H1 (cell line): ENCODE measurements at regions not wholly inside any gene's neighbourhood (a gene's known extent, or its start where the extent isn't known, plus 50 kb on each side); places are given as distances from the start of the nearest gene placed in this dataset.

ENCODE experiments used
- CTCF ChIA-PET: fragments of 300-600 bp; sonication (Branson Sonifier 250); formaldehyde crosslinking; loops from one replicate; lab custom pipeline; 2021; ENCODE audit not compliant: partially characterized antibody; lab: Charles Lee
- POLR2A ChIA-PET: fragments of 300-600 bp; sonication (Branson Sonifier 250); formaldehyde crosslinking; loops from one replicate; lab custom pipeline; 2021; ENCODE audit warnings: inconsistent platforms; ENCODE audit not compliant: partially characterized antibody; lab: Charles Lee
- DNase-seq, 2 experiments: peaks; one replicate each; pipeline versions ENCODE4 v3.0.0 to v3.0.0-alpha.2; 2010 to 2022; ENCODE audit warnings: low spot score in 2 of 2, low read depth in 1 of 2, mixed read lengths in 1 of 2
- FAIRE-seq: peaks from 2 replicates; lab custom pipeline; 2011; peaks lifted over from hg19 to GRCh38; lab: Jason Lieb, UNC
- H2AFZ ChIP-seq: 2 replicates; pipeline ENCODE4 v1.8.1; 2012; ENCODE audit warnings: low read length, inconsistent platforms
- H2AK5ac ChIP-seq: 2 replicates; pipeline ENCODE4 v1.6.1; 2013; ENCODE audit warnings: low read depth, low read length
- H2BK120ac ChIP-seq: replicated peaks from 2 replicates; pipeline ENCODE3; 2013; ENCODE audit warnings: low read depth, low read length, inconsistent platforms
- H2BK12ac ChIP-seq: 2 replicates; pipeline ENCODE4 v1.6.1; 2013; ENCODE audit warnings: low read depth, low read length
- H2BK15ac ChIP-seq: 2 replicates; pipeline ENCODE4 v1.6.1; 2013; ENCODE audit warnings: low read length
- H2BK20ac ChIP-seq: 2 replicates; pipeline ENCODE4 v1.6.1; 2013; ENCODE audit warnings: low read length
- H2BK5ac ChIP-seq: 2 replicates; pipeline ENCODE4 v1.6.1; 2013; ENCODE audit warnings: low read depth, low read length
- H3K14ac ChIP-seq: 2 replicates; pipeline ENCODE4 v1.6.1; 2013; ENCODE audit warnings: inconsistent platforms; ENCODE audit not compliant: insufficient read length
- H3K18ac ChIP-seq: 2 replicates; pipeline ENCODE4 v1.6.1; 2013; ENCODE audit warnings: low read length; ENCODE audit errors: extremely low read depth
- H3K23ac ChIP-seq: 2 replicates; pipeline ENCODE4 v1.6.1; 2013; ENCODE audit warnings: inconsistent platforms; ENCODE audit not compliant: insufficient read length
- H3K23me2 ChIP-seq: 2 replicates; pipeline ENCODE4 v1.6.1; 2013; ENCODE audit warnings: low read depth, low read length
- H3K27ac ChIP-seq: 2 replicates; pipeline ENCODE4 v1.6.1; 2011; ENCODE audit warnings: low read depth, low read length, inconsistent platforms
- H3K27me3 ChIP-seq, 4 experiments: replicated peaks in 1 of 4; 1 replicate in 1 of 4; 2 replicates in 3 of 4; pipeline versions ENCODE4 v1.6.1 to v1.8.1; 2011 to 2013; ENCODE audit warnings: low read length in 3 of 4, mild to moderate bottlenecking in 3 of 4, inconsistent platforms in 2 of 4, mixed read lengths in 2 of 4, moderate library complexity in 1 of 4; ENCODE audit not compliant: control insufficient read depth in 3 of 4, insufficient read depth in 3 of 4; ENCODE audit errors: extremely low read depth in 1 of 4
- H3K36me3 ChIP-seq, 4 experiments: 2 replicates each; pipeline versions ENCODE4 v1.6.1 to v1.8.1; 2011 to 2013; ENCODE audit warnings: mild to moderate bottlenecking in 4 of 4, low read length in 3 of 4, moderate library complexity in 2 of 4, control low read depth in 1 of 4, inconsistent platforms in 1 of 4; ENCODE audit not compliant: insufficient read depth in 4 of 4, control insufficient read depth in 2 of 4
- H3K4ac ChIP-seq: replicated peaks from 2 replicates; pipeline ENCODE3; 2013; ENCODE audit warnings: low read length, low read depth, mixed read lengths, inconsistent platforms; ENCODE audit not compliant: insufficient read length
- H3K4me1 ChIP-seq, 4 experiments: replicated peaks in 1 of 4; 1 replicate in 1 of 4; 2 replicates in 3 of 4; pipeline versions ENCODE4 v1.6.1 to v1.8.1; 2011 to 2013; ENCODE audit warnings: low read length in 3 of 4, inconsistent platforms in 2 of 4, mixed read lengths in 1 of 4; ENCODE audit not compliant: insufficient read depth in 4 of 4, control insufficient read depth in 3 of 4
- H3K4me2 ChIP-seq, 2 experiments: 2 replicates each; pipeline versions ENCODE4 v1.6.1 to v1.8.1; 2011 to 2013; ENCODE audit warnings: low read depth in 2 of 2, low read length in 2 of 2, control low read depth in 1 of 2, inconsistent platforms in 1 of 2, mild to moderate bottlenecking in 1 of 2; ENCODE audit not compliant: insufficient read depth in 1 of 2
- H3K4me3 ChIP-seq, 4 experiments: fragments of 200-600, 300-600 bp in 1 of 4; sonication (generic), shearing (Covaris generic), sonication (Bioruptor Twin) in 1 of 4; 2 replicates each; pipeline versions ENCODE4 v1.5.1 to v1.8.1; 2011 to 2016; ENCODE audit warnings: low read length in 4 of 4, low read depth in 3 of 4, control low read depth in 2 of 4, inconsistent platforms in 2 of 4, mild to moderate bottlenecking in 2 of 4, mixed read lengths in 1 of 4, moderate library complexity in 1 of 4; ENCODE audit not compliant: insufficient read depth in 2 of 4; ENCODE audit errors: extremely low read depth in 1 of 4
- H3K56ac ChIP-seq: replicated peaks from 2 replicates; pipeline ENCODE3; 2013; ENCODE audit warnings: low read depth, mild to moderate bottlenecking, mixed read lengths, low read length, inconsistent platforms; ENCODE audit not compliant: insufficient read length
- H3K79me1 ChIP-seq: 2 replicates; pipeline ENCODE4 v1.6.1; 2013; ENCODE audit warnings: low read depth, low read length, control low read depth
- H3K79me2 ChIP-seq, 2 experiments: 2 replicates each; pipeline versions ENCODE4 v1.6.1 to v1.8.1; 2012 to 2013; ENCODE audit warnings: low read length in 2 of 2, mild to moderate bottlenecking in 2 of 2, inconsistent platforms in 1 of 2; ENCODE audit not compliant: insufficient read depth in 2 of 2, control insufficient read depth in 1 of 2
- H3K9ac ChIP-seq, 4 experiments: replicated peaks in 1 of 4; 1 replicate in 1 of 4; 2 replicates in 3 of 4; pipeline versions ENCODE4 v1.6.1 to v1.8.1; 2011 to 2013; ENCODE audit warnings: low read depth in 3 of 4, low read length in 3 of 4, control low read depth in 2 of 4, mild to moderate bottlenecking in 2 of 4, moderate library complexity in 2 of 4, inconsistent platforms in 1 of 4; ENCODE audit errors: extremely low read depth in 1 of 4
- H3K9me3 ChIP-seq, 2 experiments: 2 replicates each; pipeline versions ENCODE4 v1.6.1 to v1.8.1; 2012 to 2013; ENCODE audit warnings: mild to moderate bottlenecking in 2 of 2, moderate library complexity in 2 of 2, control low read depth in 1 of 2, inconsistent platforms in 1 of 2, low read depth in 1 of 2, low read length in 1 of 2, mixed read lengths in 1 of 2; ENCODE audit not compliant: insufficient read depth in 2 of 2
- H4K20me1 ChIP-seq, 2 experiments: replicated peaks in 1 of 2; 2 replicates each; pipeline versions ENCODE3 to v1.8.1; 2011 to 2013; ENCODE audit warnings: inconsistent platforms in 2 of 2, low read length in 2 of 2, mild to moderate bottlenecking in 1 of 2; ENCODE audit not compliant: insufficient read depth in 2 of 2, control insufficient read depth in 1 of 2
- H4K5ac ChIP-seq: 2 replicates; pipeline ENCODE4 v1.6.1; 2013; ENCODE audit warnings: low read length, low read depth, mixed read lengths, inconsistent platforms; ENCODE audit not compliant: insufficient read length
- H4K8ac ChIP-seq: 2 replicates; pipeline ENCODE4 v1.8.0; 2013; ENCODE audit warnings: mild to moderate bottlenecking, moderate library complexity, low read length, inconsistent platforms; ENCODE audit not compliant: insufficient read depth; ENCODE audit errors: extremely low read depth
- H4K91ac ChIP-seq: replicated peaks from 2 replicates; pipeline ENCODE3; 2013; ENCODE audit warnings: low read length, mixed read lengths, inconsistent platforms; ENCODE audit not compliant: insufficient read length
- CEBPB ChIP-seq: IDR thresholded peaks from 2 replicates; pipeline ENCODE4 v1.6.1; 2012; ENCODE audit warnings: low read depth, low read length
- CREB1 ChIP-seq: IDR thresholded peaks from 2 replicates; pipeline ENCODE4 v1.6.1; 2012; ENCODE audit warnings: inconsistent platforms
- EP300 ChIP-seq, 2 experiments: IDR thresholded peaks; 1 replicate in 1 of 2; 2 replicates in 1 of 2; pipeline ENCODE4 v1.6.1; 2011 to 2012; ENCODE audit warnings: low read depth in 2 of 2, low read length in 2 of 2, mild to moderate bottlenecking in 2 of 2, borderline replicate concordance in 1 of 2, inconsistent platforms in 1 of 2, moderate library complexity in 1 of 2
- GTF2F1 ChIP-seq: IDR thresholded peaks from 2 replicates; pipeline ENCODE4 v1.6.1; 2012; ENCODE audit warnings: low read depth, low read length, improper control_type of control experiment, borderline replicate concordance
- HDAC2 ChIP-seq, 2 experiments: fragments of 300-600 bp in 1 of 2; sonication (generic) in 1 of 2; IDR thresholded peaks; 2 replicates each; pipeline ENCODE4 v1.6.1; 2011 to 2012; ENCODE audit warnings: low read depth in 2 of 2, low read length in 2 of 2, mild to moderate bottlenecking in 2 of 2, moderate library complexity in 2 of 2, borderline replicate concordance in 1 of 2, inconsistent platforms in 1 of 2
- JUN ChIP-seq: IDR thresholded peaks from 2 replicates; pipeline ENCODE4 v1.6.1; 2011; ENCODE audit warnings: low read depth, mild to moderate bottlenecking, improper control_type of control experiment, low read length
- JUND ChIP-seq: IDR thresholded peaks from 2 replicates; pipeline ENCODE4 v1.6.1; 2011; ENCODE audit warnings: mild to moderate bottlenecking, improper control_type of control experiment, low read length
- KDM4A ChIP-seq: IDR thresholded peaks from one replicate; pipeline ENCODE4 v1.7.1; 2012; ENCODE audit warnings: low read depth, mild to moderate bottlenecking, moderate library complexity, low read length, inconsistent platforms; ENCODE audit not compliant: severe bottlenecking
- RFX5 ChIP-seq: IDR thresholded peaks from 2 replicates; pipeline ENCODE4 v1.6.1; 2011; ENCODE audit warnings: low read depth, low read length, improper control_type of control experiment, borderline replicate concordance
- RNF2 ChIP-seq: fragments of 200-900, 300-1000 bp; sonication (generic); IDR thresholded peaks from 2 replicates; pipeline ENCODE4 v1.7.1; 2016; ENCODE audit warnings: borderline replicate concordance, low read depth, mild to moderate bottlenecking, antibody characterized with exemption, low read length; ENCODE audit not compliant: poor library complexity, severe bottlenecking; ENCODE audit errors: missing control alignments
- SIX5 ChIP-seq: IDR thresholded peaks from 2 replicates; pipeline ENCODE4 v1.6.1; 2011; ENCODE audit warnings: mild to moderate bottlenecking, low read depth, low read length
- SP2 ChIP-seq: IDR thresholded peaks from 2 replicates; pipeline ENCODE4 v1.6.1; 2012; ENCODE audit warnings: mild to moderate bottlenecking, low read length, inconsistent platforms
- SP4 ChIP-seq: IDR thresholded peaks from 2 replicates; pipeline ENCODE4 v1.6.1; 2012; ENCODE audit warnings: low read length, inconsistent platforms
- TAF1 ChIP-seq: IDR thresholded peaks from 2 replicates; pipeline ENCODE4 v1.6.1; 2011; ENCODE audit warnings: mild to moderate bottlenecking, low read depth, low read length
- WGBS, 2 experiments: shearing (Covaris generic) in 1 of 2; methylation state at CpG; one replicate each; pipeline versions ENCODE4 v1.1.6 to v1.1.7; 2013 to 2015; ENCODE audit warnings: low lambda C conversion rate in 2 of 2, mixed read lengths in 2 of 2, inconsistent platforms in 1 of 2, low coverage in 1 of 2, missing lambda C conversion rate in 1 of 2; ENCODE audit not compliant: insufficient replicate concordance in 2 of 2, insufficient coverage in 1 of 2, insufficient read length in 1 of 2; ENCODE audit errors: extremely low coverage in 1 of 2, missing lambda C conversion rate in 1 of 2; 5-methylcytosine and 5-hydroxymethylcytosine counted together

- H3K79me1 ChIP-seq: peaks cover 8% of the 10 kb centered on the region; the same call in 1 of the 2 replicates
- POLR2A ChIA-PET: interaction anchor here (1.2 kb wide), 1 partner anchor 11 kb away, joined by 5 read pairs; no protein-coding TSS in a partner anchor
- peaks cover 2 to 14% (median 12%) of the 10 kb centered on the region in 4 experiments; a peak in 6 of 7 replicates for H3K4me1 ChIP-seq
- no peak overlapping the region for H2BK12ac ChIP-seq
- no peak overlapping the region for H2AFZ ChIP-seq
- no peaks in the 10 kb centered on the region for H3K9me3 ChIP-seq
- H2BK5ac ChIP-seq: no peak overlapping the region
- H3K27ac ChIP-seq: no peak overlapping the region
- H3K56ac ChIP-seq: no peak overlapping the region
- no peak overlapping the region for H4K8ac ChIP-seq
- FAIRE-seq (no peak), DNase-seq (no peak)
- no peaks in the 10 kb centered on the region for H3K23me2 ChIP-seq
- peaks cover 47 to 96% of the 10 kb centered on the region in 2 experiments for H3K79me2 ChIP-seq
- no peak overlapping the region for H3K4me2 ChIP-seq
- H3K36me3 ChIP-seq: peaks cover 0 to 5% (median 0%) of the 10 kb centered on the region in 4 experiments; a peak in 1 of 8 replicates
- no peak overlapping the region for H3K4ac ChIP-seq
- H3K14ac ChIP-seq: no peak overlapping the region
- no peak overlapping the region for H4K91ac ChIP-seq
- no peaks in the 10 kb centered on the region for H4K20me1 ChIP-seq
- no peak overlapping the region for H2BK120ac ChIP-seq
- no peak overlapping the region for H4K5ac ChIP-seq
- no peak overlapping the region for H2BK15ac ChIP-seq
- no peaks in the 10 kb centered on the region for H3K27me3 ChIP-seq
- H2AK5ac ChIP-seq: no peak overlapping the region
- H3K18ac ChIP-seq: no peak overlapping the region
- no peak overlapping the region for H3K9ac ChIP-seq
- 93% methylated on average over 12 of the region's 12 CpGs; no CpG with 5 or more reads in 1 of the 2 experiments for WGBS, 2 experiments
- CTCF ChIA-PET: interaction anchor here (0.7 to 1.0 kb wide), 2 partner anchors 91 to 200 kb away, joined by 3 to 4 read pairs; no protein-coding TSS in a partner anchor
- no peak overlapping the region for H3K4me3 ChIP-seq
- H3K23ac ChIP-seq: no peak overlapping the region
- H2BK20ac ChIP-seq: no peak overlapping the region
- TF ChIP-seq RNF2: no peak
- no peak for TF ChIP-seq SP4
- no peak for TF ChIP-seq JUN
- TF ChIP-seq RFX5: no peak
- TF ChIP-seq SP2: no peak
- no peak for TF ChIP-seq JUND
- no peak for TF ChIP-seq EP300 (IDR thresholded peaks at IDR 0.05; ENCODE audit: borderline replicate concordance in 1 of 2, low read depth in 2 of 2, low read length in 2 of 2)
- TF ChIP-seq CREB1: no peak
- TF ChIP-seq KDM4A: no peak
- TF ChIP-seq CEBPB: no peak
- TF ChIP-seq HDAC2 (IDR thresholded peaks at IDR 0.05; ENCODE audit: borderline replicate concordance in 1 of 2, low read depth in 2 of 2, low read length in 2 of 2): no peak
- no peak for TF ChIP-seq SIX5
- no peak for TF ChIP-seq TAF1
- no peak for TF ChIP-seq GTF2F1
Measured at GRCh38 chr14:89609500-89610100, 192.6 kb upstream of the FOXN3 start.
